Chondrocyte (in vitro differentiated cells): ENCODE measurements at regions not wholly inside any gene's neighbourhood (a gene's known extent, or its start where the extent isn't known, plus 50 kb on each side); places are given as distances from the start of the nearest gene placed in this dataset.

Experiments
- DNase-seq: peaks from one replicate; pipeline ENCODE4 v3.0.0; 2021; ENCODE audit warnings: mixed read lengths, low spot score
- H3K27ac Mint-ChIP-seq: one replicate; pipeline ENCODE4 v1.8.0; 2021; ENCODE audit warnings: mild to moderate bottlenecking, moderate library complexity, mixed read lengths; ENCODE audit not compliant: unreplicated experiment
- H3K27me3 Mint-ChIP-seq: 2 replicates; pipeline ENCODE4 v1.8.0; 2021; ENCODE audit warnings: low read depth, mixed read lengths
- H3K36me3 Mint-ChIP-seq: 2 replicates; pipeline ENCODE4 v1.8.0; 2021; ENCODE audit warnings: low read depth, mixed read lengths
- H3K4me1 Mint-ChIP-seq: 2 replicates; pipeline ENCODE4 v1.8.0; 2021; ENCODE audit warnings: low read depth, mild to moderate bottlenecking, mixed read lengths
- H3K4me3 Mint-ChIP-seq: one replicate; pipeline ENCODE4 v1.8.0; 2021; ENCODE audit warnings: mild to moderate bottlenecking, moderate library complexity, mixed read lengths; ENCODE audit not compliant: unreplicated experiment
- H3K9me3 Mint-ChIP-seq: 2 replicates; pipeline ENCODE4 v1.8.0; 2021; ENCODE audit warnings: low read depth, mixed read lengths
- CTCF ChIP-seq: fragments of 200-600 bp; sonication (generic); IDR thresholded peaks from 2 replicates; pipeline ENCODE4 v1.5.0; 2021; ENCODE audit warnings: antibody characterized with exemption, mild to moderate bottlenecking, moderate library complexity

- H3K27ac Mint-ChIP-seq: no peak overlapping the region
- H3K4me3 Mint-ChIP-seq: no peak overlapping the region
- H3K9me3 Mint-ChIP-seq: peaks cover 4% of the 10 kb centered on the region
- DNase-seq: no peak
- H3K27me3 Mint-ChIP-seq: no peaks in the 10 kb centered on the region
- no peaks in the 10 kb centered on the region for H3K36me3 Mint-ChIP-seq
- no peak for TF ChIP-seq CTCF
- H3K4me1 Mint-ChIP-seq: peaks cover 13% of the 10 kb centered on the region
Measured at GRCh38 chr5:57700072-57700471, 217.5 kb upstream of the ACTBL2 start.

- Mint-ChIP-seq H3K27me3 (no peaks in the 10 kb centered on the region), H3K4me3 (no peak overlapping the region), H3K9me3 (peaks cover 4% of the 10 kb centered on the region), H3K4me1 (peaks cover 18% of the 10 kb centered on the region), H3K27ac (no peak overlapping the region), H3K36me3 (no peaks in the 10 kb centered on the region)
- no peak for DNase-seq
- no peak for TF ChIP-seq CTCF
Measured at GRCh38 chr5:57698802-57699201, 216.2 kb upstream of the ACTBL2 start.

- H3K27ac Mint-ChIP-seq: no peak overlapping the region
- no peaks in the 10 kb centered on the region for H3K27me3 Mint-ChIP-seq
- H3K9me3 Mint-ChIP-seq: no peaks in the 10 kb centered on the region
Measured at GRCh38 chr5:57698086-57698485, 215.5 kb upstream of the ACTBL2 start.

GRCh38 chr5:57696825-57697570 lies 214.4 kb upstream of the ACTBL2 start:
- H3K9me3 Mint-ChIP-seq: no peaks in the 10 kb centered on the region
- TF ChIP-seq CTCF: no peak
- H3K27ac Mint-ChIP-seq: no peak overlapping the region
- no peaks in the 10 kb centered on the region for H3K36me3 Mint-ChIP-seq
- H3K4me3 Mint-ChIP-seq: no peak overlapping the region
- no peak for DNase-seq
- no peaks in the 10 kb centered on the region for H3K27me3 Mint-ChIP-seq
- H3K4me1 Mint-ChIP-seq: peaks cover 33% of the 10 kb centered on the region

More at GRCh38 chr5:57698086-57698485, 215.5 kb upstream of the ACTBL2 start:
- Mint-ChIP-seq H3K4me1 (peaks cover 25% of the 10 kb centered on the region), H3K36me3 (no peaks in the 10 kb centered on the region), H3K4me3 (no peak overlapping the region)
- TF ChIP-seq CTCF: no peak
- no peak for DNase-seq

- Mint-ChIP-seq H3K4me3 (no peak overlapping the region), H3K27ac (no peak overlapping the region), H3K9me3 (no peaks in the 10 kb centered on the region), H3K27me3 (no peaks in the 10 kb centered on the region), H3K4me1 (peaks cover 37% of the 10 kb centered on the region), H3K36me3 (no peaks in the 10 kb centered on the region)
- DNase-seq: no peak
- no peak for TF ChIP-seq CTCF
Measured at GRCh38 chr5:57696389-57696769, 213.8 kb upstream of the ACTBL2 start.
